ENCODE measurements at regions not wholly inside any gene's neighbourhood (a gene's known extent, or its start where the extent isn't known, plus 50 kb on each side); places are given as distances from the start of the nearest gene placed in this dataset.

GRCh38 chr5:82399111-82399510 lies 121.0 kb upstream of the RPS23 start:
- no peak for TF ChIP-seq CTCF (IDR thresholded peaks at IDR 0.05; ENCODE audit: borderline replicate concordance, insufficient read depth, low read depth, low read length)
- H3K4me3 ChIP-seq (ENCODE audit: low read depth, low read length), result no peak overlapping the region

- TF ChIP-seq CTCF (IDR thresholded peaks at IDR 0.05; ENCODE audit: borderline replicate concordance, insufficient read depth, low read depth, low read length), result no peak
- H3K4me3 ChIP-seq (ENCODE audit: low read depth, low read length), result no peak overlapping the region
These were observed 119.7 kb upstream of the RPS23 start for GRCh38 chr5:82397741-82398320.

- TF ChIP-seq CTCF (IDR thresholded peaks at IDR 0.05; ENCODE audit: borderline replicate concordance, insufficient read depth, low read depth, low read length), result no peak
- no peak overlapping the region for H3K4me3 ChIP-seq (ENCODE audit: low read depth, low read length)
These were observed 118.8 kb upstream of the RPS23 start for GRCh38 chr5:82396871-82397514.

- H3K4me3 ChIP-seq (ENCODE audit: low read depth, low read length), result no peak overlapping the region
- TF ChIP-seq CTCF (IDR thresholded peaks at IDR 0.05; ENCODE audit: borderline replicate concordance, insufficient read depth, low read depth, low read length), result no peak
These were observed 118.2 kb upstream of the RPS23 start for GRCh38 chr5:82396396-82396795.

DNA sequence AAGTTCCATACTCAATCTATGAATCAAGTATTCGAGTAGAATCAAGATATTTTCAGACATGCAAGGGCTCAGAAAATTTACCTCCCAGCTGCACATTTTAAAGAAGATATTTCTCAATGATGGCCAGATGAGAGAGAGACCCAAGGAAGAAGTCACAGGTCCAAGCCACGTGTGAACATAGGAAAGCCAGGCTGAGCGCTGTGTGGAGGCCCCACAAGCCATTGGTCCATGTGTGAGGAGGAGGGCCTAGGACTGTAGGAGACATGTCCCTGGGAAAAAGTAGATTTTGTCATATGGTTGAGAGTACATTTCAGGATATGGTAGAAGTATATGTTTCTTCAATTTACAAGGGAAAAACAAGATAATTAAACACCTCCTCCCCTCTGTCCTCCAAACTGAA lies 115.8 kb upstream of the RPS23 start:
- no peak for TF ChIP-seq CTCF (IDR thresholded peaks at IDR 0.05; ENCODE audit: borderline replicate concordance, insufficient read depth, low read depth, low read length)
- no peak overlapping the region for H3K4me3 ChIP-seq (ENCODE audit: low read depth, low read length)

DNA sequence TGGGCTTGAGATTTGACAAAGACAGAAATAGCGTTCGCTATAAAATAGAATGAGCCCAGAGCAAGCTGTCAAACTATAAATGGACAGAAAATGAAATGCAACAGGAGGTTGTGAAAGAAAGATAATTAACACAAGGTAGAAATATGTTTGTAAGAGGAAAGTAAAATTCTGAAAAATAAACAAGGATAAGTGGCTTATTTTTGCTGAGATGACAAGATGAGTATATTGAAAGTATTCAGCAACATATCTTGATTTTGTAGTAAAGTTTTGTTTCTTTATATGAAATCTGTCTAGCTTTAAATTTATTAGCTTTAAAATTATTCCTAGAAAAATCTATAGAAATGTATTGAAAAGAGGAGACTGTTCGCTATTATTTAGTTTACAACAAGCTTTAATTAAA lies 111.9 kb upstream of the RPS23 start:
- H3K4me3 ChIP-seq (ENCODE audit: low read depth, low read length), result no peak overlapping the region
- TF ChIP-seq CTCF (IDR thresholded peaks at IDR 0.05; ENCODE audit: borderline replicate concordance, insufficient read depth, low read depth, low read length), result no peak

DNA sequence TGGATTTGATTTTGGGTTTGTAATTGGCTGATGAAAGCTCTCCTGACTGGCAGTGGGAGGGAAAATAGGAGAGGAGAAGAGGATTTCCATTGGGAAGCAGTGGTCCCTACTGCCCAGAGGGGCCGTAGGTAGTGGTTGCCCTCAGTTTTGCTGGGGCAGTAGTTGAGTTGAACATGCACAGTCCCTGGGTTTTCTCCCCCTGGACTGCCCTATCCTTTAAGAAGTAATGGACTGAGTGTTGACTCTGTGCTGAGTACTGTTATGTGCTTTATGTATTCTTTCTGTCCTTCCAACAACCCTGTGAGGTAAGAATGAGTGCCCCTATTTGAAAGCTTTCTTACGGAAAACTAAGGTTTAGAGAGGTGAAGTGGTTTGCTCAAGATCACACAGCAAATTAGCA lies 111.2 kb upstream of the RPS23 start:
- TF ChIP-seq CTCF (IDR thresholded peaks at IDR 0.05; ENCODE audit: borderline replicate concordance, insufficient read depth, low read depth, low read length), result no peak
- no peak overlapping the region for H3K4me3 ChIP-seq (ENCODE audit: low read depth, low read length)

Data from GM12875 (cell line).